B cell (primary cell): ENCODE measurements at regions not wholly inside any gene's neighbourhood (a gene's known extent, or its start where the extent isn't known, plus 50 kb on each side); places are given as distances from the start of the nearest gene placed in this dataset.

Source experiments
- EZH2 ChIP-seq: IDR thresholded peaks from 2 replicates; pipeline ENCODE4 v1.6.1; 2012; ENCODE audit warnings: borderline replicate concordance, low read depth, mild to moderate bottlenecking, moderate library complexity, low read length; ENCODE audit not compliant: insufficient read depth, poor library complexity, severe bottlenecking
- TF ChIP-seq, protein P1 (sequence below): fragments of 200-600 bp; IDR thresholded peaks from one replicate; pipeline ENCODE4 v1.8.0; 2022; ENCODE audit warnings: antibody characterized with exemption, mild to moderate bottlenecking

DNA sequence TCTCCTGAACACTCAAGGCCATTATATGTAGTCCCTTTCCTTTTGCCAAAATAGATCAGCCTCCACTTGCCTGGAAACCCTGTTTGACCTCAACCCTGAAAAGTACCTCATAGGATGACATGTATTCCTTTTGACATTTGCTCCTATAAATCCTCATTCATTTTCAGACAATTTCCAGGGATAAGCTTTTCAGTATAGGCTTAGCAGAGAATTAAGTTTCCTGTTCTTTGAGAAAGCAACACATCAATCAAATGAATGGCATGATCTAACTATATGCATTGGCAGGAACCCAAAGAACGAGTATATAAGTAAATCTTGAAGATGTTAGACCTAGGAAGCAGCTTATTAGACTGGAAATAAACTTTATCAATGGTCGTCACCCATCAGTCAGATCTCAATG lies 483.0 kb downstream of the CCDC85A start:
- TF ChIP-seq, protein P1, sequence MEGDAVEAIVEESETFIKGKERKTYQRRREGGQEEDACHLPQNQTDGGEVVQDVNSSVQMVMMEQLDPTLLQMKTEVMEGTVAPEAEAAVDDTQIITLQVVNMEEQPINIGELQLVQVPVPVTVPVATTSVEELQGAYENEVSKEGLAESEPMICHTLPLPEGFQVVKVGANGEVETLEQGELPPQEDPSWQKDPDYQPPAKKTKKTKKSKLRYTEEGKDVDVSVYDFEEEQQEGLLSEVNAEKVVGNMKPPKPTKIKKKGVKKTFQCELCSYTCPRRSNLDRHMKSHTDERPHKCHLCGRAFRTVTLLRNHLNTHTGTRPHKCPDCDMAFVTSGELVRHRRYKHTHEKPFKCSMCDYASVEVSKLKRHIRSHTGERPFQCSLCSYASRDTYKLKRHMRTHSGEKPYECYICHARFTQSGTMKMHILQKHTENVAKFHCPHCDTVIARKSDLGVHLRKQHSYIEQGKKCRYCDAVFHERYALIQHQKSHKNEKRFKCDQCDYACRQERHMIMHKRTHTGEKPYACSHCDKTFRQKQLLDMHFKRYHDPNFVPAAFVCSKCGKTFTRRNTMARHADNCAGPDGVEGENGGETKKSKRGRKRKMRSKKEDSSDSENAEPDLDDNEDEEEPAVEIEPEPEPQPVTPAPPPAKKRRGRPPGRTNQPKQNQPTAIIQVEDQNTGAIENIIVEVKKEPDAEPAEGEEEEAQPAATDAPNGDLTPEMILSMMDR = no peak
- no peak for TF ChIP-seq EZH2
